NT2/D1 (cell line): ENCODE measurements at regions not wholly inside any gene's neighbourhood (a gene's known extent, or its start where the extent isn't known, plus 50 kb on each side); places are given as distances from the start of the nearest gene placed in this dataset.

Experiments used
- SUZ12 ChIP-seq: IDR thresholded peaks from 2 replicates; pipeline ENCODE4 v1.6.1; 2011; ENCODE audit not compliant: insufficient read length, insufficient read depth; ENCODE audit errors: extremely low read depth
- YY1 ChIP-seq: IDR thresholded peaks from 2 replicates; pipeline ENCODE4 v1.6.1; 2011; ENCODE audit not compliant: insufficient read length, insufficient read depth
- ZNF274 ChIP-seq: IDR thresholded peaks from 2 replicates; pipeline ENCODE4 v1.6.1; 2011; ENCODE audit warnings: mild to moderate bottlenecking, low read depth, low read length

DNA sequence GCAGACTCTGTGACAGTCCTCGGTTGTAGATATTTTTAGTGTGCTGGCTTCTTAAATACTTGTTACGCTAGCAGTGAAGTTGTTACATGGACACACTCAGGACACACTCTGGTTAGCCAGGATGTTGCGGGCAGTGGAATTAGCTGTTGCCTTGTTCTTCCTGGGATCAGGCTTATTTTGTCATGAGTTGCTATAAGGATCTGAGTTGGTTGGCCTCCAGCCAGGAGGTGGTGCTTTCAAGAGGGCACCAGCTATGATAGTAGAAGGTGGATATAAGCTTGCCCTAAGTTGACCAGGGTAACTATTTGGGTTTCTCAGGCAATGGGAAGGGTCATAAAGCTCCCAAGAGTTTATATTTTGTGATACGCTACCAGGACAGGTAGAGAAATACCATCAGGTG is 150.1 kb upstream of the C1GALT1 start:
- TF ChIP-seq ZNF274 (no peak), YY1 (no peak), SUZ12 (no peak)
